Activated CD4-positive, CD25-positive, alpha-beta regulatory T cell (primary cell): ENCODE measurements at regions not wholly inside any gene's neighbourhood (a gene's known extent, or its start where the extent isn't known, plus 50 kb on each side); places are given as distances from the start of the nearest gene placed in this dataset.
A peak's percentile ranks its signal among the peaks of the same experiment; 100 is the strongest.

Experiments used
- DNase-seq, 4 experiments: peaks; one replicate each; lab custom pipeline; 2025; lab: John Stamatoyannopoulos, UW

- peak; percentile 13 to 53 (median 40) for DNase-seq
Observed at GRCh38 chr4:24419181-24420034, 164.9 kb downstream of the DHX15 start.

DNA sequence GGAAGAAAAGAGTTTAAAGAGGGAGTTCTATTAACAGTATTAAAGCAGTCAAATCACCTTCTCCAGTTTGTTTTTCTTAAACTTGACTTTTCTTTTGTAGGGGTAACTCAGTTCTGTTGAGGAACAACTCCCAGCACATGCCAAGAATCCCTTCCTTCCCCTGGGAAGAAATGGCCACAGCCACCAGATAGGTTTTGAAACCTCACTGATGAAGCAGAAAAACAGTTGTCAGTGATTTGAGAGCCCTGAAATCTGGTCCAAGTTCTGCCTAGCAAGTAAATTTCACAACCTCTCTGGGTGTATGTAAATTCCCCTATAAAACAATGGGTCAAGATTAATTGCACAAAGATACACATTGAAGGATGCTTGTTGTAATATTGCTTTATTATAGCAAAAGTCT, 167.1 kb downstream of the DHX15 start:
- DNase-seq, result no peak

GRCh38 chr4:24416293-24416692, 168.1 kb downstream of the DHX15 start:
- no peak for DNase-seq

DNA sequence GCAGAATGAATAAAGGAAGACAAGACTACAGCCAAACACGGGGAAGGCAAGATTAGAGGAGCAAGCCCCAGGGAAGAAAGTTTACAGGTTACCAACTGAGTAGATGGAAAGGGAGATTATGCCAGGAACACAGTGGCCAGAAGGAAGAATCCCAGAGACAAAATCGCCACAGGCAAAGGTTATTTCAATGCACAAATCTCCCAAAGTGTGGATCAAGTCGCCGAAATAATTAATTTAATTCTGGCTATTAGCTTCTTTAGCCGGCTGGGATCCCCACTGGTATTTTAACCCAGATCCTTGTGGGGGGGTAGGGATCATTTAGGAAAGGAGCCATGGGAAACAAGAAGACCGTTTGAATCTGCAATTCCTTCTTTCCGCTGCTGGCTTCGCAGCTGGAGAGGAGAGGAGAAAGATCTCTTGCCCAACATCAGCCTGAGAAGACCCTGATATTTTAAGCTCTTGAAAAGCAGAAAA, 171.0 kb downstream of the DHX15 start:
- no peak for DNase-seq

GRCh38 chr4:24411806-24412205, 172.5 kb downstream of the DHX15 start:
- no peak for DNase-seq

GRCh38 chr4:24411299-24411698, 173.1 kb downstream of the DHX15 start:
- DNase-seq, result no peak

DNA sequence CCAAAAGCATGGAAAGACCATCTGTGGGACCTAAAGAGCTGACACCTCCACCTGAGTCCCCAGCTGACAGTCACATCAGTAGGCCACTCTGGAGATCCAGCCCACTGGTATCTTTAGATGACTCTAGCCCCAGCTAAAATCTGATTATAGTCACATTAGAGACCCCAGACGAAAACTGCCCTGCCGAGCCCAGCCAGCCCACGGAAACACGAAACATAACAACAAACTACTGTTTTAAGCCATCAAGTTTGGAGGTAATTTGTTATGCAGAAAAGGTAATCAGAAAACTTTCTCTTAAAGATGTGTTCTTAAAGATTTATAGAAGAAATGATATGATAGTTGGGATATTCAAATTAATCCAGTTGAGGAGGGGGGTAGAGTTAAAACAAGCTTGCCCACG, 175.7 kb downstream of the DHX15 start:
- no peak for DNase-seq

DNA sequence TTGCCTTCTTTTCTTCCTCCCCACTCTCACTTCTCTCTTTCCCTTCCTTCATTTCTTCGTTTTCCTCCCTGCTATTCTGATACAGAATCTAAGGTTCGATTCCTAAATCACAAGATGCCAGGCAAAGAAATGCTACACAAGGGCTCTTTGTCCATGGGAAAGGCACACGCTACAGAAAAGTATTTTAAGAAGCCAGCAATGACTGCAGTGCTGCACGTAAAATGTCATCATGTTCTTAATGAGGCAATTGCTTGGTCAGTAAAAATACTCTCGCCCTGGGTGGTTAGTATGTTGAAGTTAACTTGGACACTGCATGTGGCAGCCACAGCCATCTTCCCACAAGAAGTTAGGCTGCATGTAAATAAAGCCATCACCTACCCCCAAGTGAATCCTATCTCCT, 178.4 kb downstream of the DHX15 start:
- no peak for DNase-seq

GRCh38 chr4:24405341-24405740, 179.0 kb downstream of the DHX15 start:
- no peak for DNase-seq

- DNase-seq, result no peak
Observed at GRCh38 chr4:24404281-24404680, 180.1 kb downstream of the DHX15 start.

DNA sequence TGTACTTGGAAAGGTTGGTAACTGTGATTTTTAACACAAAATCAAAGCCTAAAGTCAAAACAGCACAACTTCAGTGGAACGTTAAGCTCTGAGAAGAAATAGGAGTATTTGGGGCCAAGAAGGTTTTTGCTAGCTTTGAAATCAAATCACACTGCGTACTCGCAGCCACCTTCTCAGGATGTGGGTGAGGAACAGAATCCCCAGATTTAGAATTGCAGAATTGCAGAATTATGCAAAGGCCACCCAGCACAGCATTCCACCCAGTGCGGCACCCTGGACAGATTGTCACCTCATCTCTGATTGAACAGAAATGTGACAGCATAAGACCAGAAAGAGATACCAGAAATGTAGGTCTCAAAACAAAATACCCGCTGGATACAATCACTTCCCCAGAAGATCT, 181.1 kb downstream of the DHX15 start:
- DNase-seq, result no peak

GRCh38 chr4:24400537-24400936, 183.8 kb downstream of the DHX15 start:
- no peak for DNase-seq

DNA sequence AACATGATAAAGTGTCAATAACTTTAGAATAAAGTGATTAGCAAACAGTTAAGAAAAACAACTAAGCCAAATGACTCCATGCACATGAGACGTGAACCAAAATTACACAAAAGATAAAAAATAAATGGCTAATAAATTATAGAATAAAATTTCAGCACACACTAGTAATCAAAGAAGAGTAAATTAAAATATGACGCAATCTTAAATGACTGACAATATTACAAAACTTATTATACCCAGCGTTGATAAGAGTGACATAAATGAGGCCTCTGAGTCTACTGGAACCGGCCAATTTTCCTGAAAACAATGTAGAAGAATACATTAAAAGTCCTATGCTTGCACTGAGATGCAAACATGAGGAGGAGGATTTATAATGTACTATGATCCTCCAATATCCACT, 187.4 kb downstream of the DHX15 start:
- no peak for DNase-seq

DNA sequence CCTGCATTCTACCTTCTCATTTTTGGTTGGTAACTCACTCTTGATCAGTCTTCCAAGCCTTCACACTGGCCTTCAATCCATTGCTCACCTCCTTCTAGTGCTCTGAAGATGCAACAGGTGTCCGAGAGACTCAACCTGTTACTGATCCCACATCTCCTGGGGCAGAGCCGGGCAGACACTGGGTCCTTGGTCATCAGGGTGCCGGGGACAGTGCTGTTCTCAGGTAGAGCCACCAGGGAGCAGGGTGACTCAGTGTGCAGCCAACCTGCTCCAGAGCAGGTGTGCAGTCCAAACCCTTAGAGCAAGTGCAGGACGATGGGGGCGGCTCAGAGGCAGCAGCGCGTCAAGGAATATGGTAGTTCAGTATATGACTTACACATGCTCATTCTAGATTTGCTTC, 188.4 kb downstream of the DHX15 start:
- DNase-seq, result no peak

- no peak for DNase-seq
Observed at GRCh38 chr4:24394041-24394440, 190.3 kb downstream of the DHX15 start.

DNA sequence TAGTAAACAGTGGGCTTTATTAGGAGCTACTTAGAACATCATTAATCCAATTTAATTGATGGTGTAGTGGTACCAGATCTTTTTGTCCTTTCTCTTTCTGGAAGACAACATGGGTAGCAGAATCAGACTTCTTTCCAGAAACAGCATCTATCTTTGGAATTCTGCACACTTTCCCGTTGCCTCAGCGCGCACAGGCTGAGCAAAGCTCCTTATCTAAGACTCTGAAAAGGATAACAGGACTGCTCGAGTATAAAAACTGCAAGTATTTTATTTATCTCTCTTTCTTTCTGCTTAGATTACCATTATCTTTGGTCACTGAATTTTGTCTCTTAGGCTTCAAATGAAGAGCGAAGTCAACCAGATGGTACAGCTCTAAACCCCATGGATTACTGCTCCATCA, 191.7 kb downstream of the DHX15 start:
- no peak for DNase-seq

DNA sequence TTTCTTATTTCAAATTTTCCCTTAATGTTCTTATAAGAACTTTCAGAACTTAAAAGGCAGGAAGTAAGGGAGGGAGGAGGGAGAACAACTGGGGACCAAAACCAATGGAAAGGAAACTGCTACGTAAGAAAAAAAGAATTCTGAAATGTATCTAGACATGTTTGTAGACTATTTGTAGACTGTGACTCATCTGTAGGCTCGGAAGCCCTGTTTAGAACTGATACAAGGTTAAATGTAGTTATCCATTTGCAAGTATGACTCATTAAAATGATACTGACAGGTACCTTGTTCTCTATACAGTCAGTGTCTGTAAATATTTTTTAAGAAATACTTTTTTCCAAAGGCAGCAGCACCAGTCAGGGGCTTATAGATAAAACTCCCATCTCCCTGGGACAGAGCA, 202.0 kb downstream of the DHX15 start:
- no peak for DNase-seq

DNA sequence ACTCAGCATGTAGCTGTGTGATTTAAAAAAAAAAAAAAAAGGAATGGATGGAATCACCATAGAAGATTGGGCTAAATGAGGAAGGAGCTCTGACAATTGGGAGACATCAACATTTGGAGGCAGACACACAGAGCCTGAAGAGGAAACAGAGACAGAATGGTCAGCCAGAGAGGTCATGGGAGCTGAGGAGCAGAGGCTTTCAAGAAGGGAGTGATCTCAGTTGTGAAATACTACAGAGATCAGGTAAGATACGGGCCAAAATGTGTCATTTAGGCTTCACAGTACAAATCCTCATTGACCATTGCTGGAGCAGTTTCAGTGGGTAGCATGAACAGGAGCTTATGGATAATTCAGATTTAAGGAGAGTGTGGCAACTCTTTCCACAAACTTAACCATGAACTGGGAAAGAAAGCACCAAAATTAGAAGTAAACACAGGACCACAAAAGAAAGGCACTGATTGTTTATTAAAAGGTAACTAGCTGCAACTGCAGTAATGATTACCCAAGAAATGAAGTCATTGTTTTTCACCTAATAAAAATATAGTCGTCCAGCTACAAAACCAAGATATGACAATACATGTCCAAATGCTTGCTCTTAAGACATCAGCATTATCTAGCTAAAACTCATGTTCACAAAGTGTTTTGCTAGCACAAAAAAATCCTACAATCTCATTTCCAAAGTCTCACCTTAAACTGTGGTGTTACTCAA, 203.2 kb downstream of the DHX15 start:
- no peak for DNase-seq

DNA sequence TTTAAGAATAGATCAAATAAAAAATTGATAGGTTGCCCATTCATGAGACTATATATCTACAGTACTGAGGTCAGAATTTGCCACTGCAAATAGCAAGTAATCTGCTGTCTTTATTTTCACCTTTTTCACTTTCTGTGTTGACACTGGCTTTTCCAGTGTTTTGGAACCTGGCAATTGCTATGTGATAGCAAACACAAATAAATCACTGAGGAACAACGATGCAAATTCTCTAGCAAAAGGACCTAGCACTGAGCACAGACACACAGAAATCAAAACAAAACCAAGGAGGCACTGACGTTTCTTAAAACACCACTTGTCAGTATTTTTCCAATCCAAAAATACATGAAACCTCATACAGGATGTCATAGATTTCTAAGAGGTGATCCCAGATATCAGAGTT, 210.7 kb downstream of the DHX15 start:
- DNase-seq, result no peak

DNA sequence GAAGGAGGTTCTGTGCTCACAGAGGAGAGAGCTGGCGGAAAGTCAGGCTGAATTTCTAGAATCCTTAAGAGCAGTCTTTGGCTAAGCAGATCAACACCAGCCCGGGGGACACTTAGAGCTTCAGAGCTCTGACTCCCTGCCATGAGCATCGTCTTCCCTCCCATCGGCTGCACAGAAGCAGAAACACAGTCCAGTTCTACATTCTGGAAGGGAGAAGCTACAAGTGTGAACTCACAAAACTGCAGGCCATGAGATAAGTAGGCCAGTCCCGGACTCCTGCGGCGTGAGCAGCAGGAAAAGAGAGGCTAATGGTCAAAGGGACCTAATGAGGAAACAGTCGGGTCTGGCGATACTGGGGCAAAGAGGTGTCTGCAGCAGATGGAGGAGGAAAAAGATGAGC, 211.5 kb downstream of the DHX15 start:
- DNase-seq, result no peak

- DNase-seq, result no peak
Observed at GRCh38 chr4:24372341-24372740, 212.0 kb downstream of the DHX15 start.

DNA sequence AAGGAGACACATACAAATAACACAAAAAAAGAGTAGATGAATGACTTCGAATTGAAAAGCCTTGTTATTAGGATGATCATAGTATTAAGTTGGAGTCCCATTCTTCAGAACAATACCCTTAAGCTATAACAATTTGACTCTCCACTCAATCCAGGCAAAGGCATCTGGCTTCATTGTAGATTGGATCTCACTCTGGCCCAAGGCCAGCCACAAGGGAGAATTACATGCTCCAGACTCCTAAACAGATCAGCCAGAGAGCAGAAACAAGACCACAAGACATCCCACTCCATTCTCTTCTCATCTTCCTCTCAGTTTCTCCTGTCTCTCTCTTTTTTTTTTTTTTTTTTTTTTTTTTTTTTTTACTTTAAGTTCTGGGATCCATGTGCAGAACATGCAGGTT, 213.9 kb downstream of the DHX15 start:
- no peak for DNase-seq

DNA sequence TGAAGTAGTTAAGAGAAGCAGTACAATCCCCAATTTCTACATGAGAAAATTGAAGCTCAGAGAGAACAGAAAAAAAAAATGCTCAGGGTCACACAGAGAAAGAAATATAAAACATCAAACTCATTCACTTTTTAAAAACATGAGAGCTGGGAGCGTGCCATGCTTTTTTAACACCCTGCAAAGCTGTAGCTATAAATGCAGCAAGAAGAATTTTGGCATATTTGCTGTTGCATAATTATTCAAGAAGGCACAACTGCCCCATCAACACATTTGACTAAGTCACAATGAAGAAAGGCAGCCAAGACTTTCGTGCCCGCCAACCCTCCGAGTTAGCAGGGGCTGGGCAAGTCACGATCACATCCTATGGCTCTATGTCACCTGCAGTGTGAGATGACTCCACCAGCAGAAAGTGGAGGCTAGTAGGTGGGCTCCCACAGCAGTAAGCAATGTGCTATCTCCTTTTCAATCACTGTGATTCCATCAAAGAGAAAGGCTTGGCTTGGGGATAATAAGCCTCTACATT, 214.8 kb downstream of the DHX15 start:
- no peak for DNase-seq
